BLaER1 treated with 17β-estradiol and CSF1 and Interleukin-3, amounts not matched to agents 10 nM and 100 nM (cell line): ENCODE measurements at regions not wholly inside any gene's neighbourhood (a gene's known extent, or its start where the extent isn't known, plus 50 kb on each side); places are given as distances from the start of the nearest gene placed in this dataset.
A peak's percentile ranks its signal among the peaks of the same experiment; 100 is the strongest.
"Not testable (repeated sequence)": the region's sequence is repeated elsewhere in the genome, so short reads cannot be mapped to it uniquely, and the experiment has no call there.

Experiments
- H3K27ac ChIP-seq, 11 experiments: shearing (Covaris generic); formaldehyde crosslinking; 2 replicates each; pipeline ENCODE4 v1.8.1; 2022
- H3K27me3 ChIP-seq, 11 experiments: shearing (Covaris generic); formaldehyde crosslinking; 2 replicates each; pipeline ENCODE4 v1.8.1; 2022
- H3K36me3 ChIP-seq, 11 experiments: shearing (Covaris generic); formaldehyde crosslinking; 2 replicates each; pipeline ENCODE4 v1.8.1; 2022
- H3K4me1 ChIP-seq, 10 experiments: shearing (Covaris generic); formaldehyde crosslinking; 2 replicates each; pipeline ENCODE4 v1.8.1; 2022
- H3K4me2 ChIP-seq, 11 experiments: shearing (Covaris generic); formaldehyde crosslinking; 2 replicates each; pipeline ENCODE4 v1.8.1; 2022
- H3K4me3 ChIP-seq, 10 experiments: shearing (Covaris generic); formaldehyde crosslinking; 2 replicates each; pipeline ENCODE4 v1.8.1; 2022
- H3K9ac ChIP-seq, 11 experiments: shearing (Covaris generic); formaldehyde crosslinking; 2 replicates each; pipeline ENCODE4 v1.8.1; 2022
- H3K9me3 ChIP-seq, 11 experiments: shearing (Covaris generic); formaldehyde crosslinking; replicated peaks in 1 of 11; 2 replicates each; pipeline ENCODE4 v1.8.1; 2022
- H4K20me1 ChIP-seq, 11 experiments: shearing (Covaris generic); formaldehyde crosslinking; 2 replicates each; pipeline ENCODE4 v1.8.1; 2022
- Cebpa-rat ChIP-seq, 11 experiments: shearing (Covaris generic); IDR thresholded peaks; 2 replicates each; pipeline ENCODE4 v1.8.1; 2022

- Histone ChIP-seq H4K20me1 (no peaks in the 10 kb centered on the region), H3K36me3 (no peaks in the 10 kb centered on the region), H3K27me3 (no peaks in the 10 kb centered on the region), H3K4me1 (peaks cover 0 to 34% (median 0%) of the 10 kb centered on the region in 10 experiments; a peak in 6 of 20 replicates), H3K4me3 (no peak overlapping the region), H3K9ac (no peak overlapping the region), H3K9me3 (peaks cover 3 to 16% (median 11%) of the 10 kb centered on the region in 11 experiments), H3K4me2 (no peak overlapping the region), H3K27ac (no peak overlapping the region)
- TF ChIP-seq Cebpa-rat (IDR thresholded peaks at IDR 0.05): no peak
Observed at GRCh38 chr9:26219961-26220360, 541.7 kb upstream of the TUSC1 start.

GRCh38 chr9:26216702-26217101 is 538.5 kb upstream of the TUSC1 start:
- Histone ChIP-seq H4K20me1 (no peaks in the 10 kb centered on the region), H3K27ac (peak overlapping the region in 3 of 11 experiments; percentile 45 to 54 (median 50); a peak in 7 of 22 replicates), H3K4me1 (peaks cover 0 to 33% (median 0%) of the 10 kb centered on the region in 10 experiments; a peak in 6 of 20 replicates), H3K4me2 (peak overlapping the region in 3 of 11 experiments; percentile 27 to 67 (median 44); a peak in 4 of 22 replicates), H3K4me3 (no peak overlapping the region), H3K9ac (no peak overlapping the region), H3K9me3 (peaks cover 8 to 23% (median 18%) of the 10 kb centered on the region in 11 experiments), H3K36me3 (no peaks in the 10 kb centered on the region), H3K27me3 (no peaks in the 10 kb centered on the region)
- no peak for TF ChIP-seq Cebpa-rat (IDR thresholded peaks at IDR 0.05)

GRCh38 chr9:26214713-26215444 is 536.6 kb upstream of the TUSC1 start:
- not testable (repeated sequence) for H3K27me3 ChIP-seq, H3K4me2 ChIP-seq, H3K27ac ChIP-seq, H3K4me3 ChIP-seq, H3K36me3 ChIP-seq, H3K9ac ChIP-seq, H4K20me1 ChIP-seq
- H3K9me3 ChIP-seq: peaks cover 8 to 23% (median 18%) of the 10 kb centered on the region in 11 experiments
- H3K4me1 ChIP-seq: peaks cover 0 to 37% (median 0%) of the 10 kb centered on the region in 10 experiments; a peak in 6 of 20 replicates

- H3K36me3 ChIP-seq: no peaks in the 10 kb centered on the region
- H3K9ac ChIP-seq: no peak overlapping the region
- no peaks in the 10 kb centered on the region for H3K27me3 ChIP-seq
- H3K27ac ChIP-seq: no peak overlapping the region
- no peak overlapping the region for H3K4me3 ChIP-seq
- H3K9me3 ChIP-seq: peaks cover 8 to 29% (median 10%) of the 10 kb centered on the region in 11 experiments
- H3K4me2 ChIP-seq: peak overlapping the region in 2 of 11 experiments; percentile 17 to 35; a peak in 4 of 22 replicates
- H3K4me1 ChIP-seq: peaks cover 0 to 16% (median 0%) of the 10 kb centered on the region in 10 experiments; a peak in 4 of 20 replicates
- TF ChIP-seq Cebpa-rat (IDR thresholded peaks at IDR 0.05): no peak
- no peaks in the 10 kb centered on the region for H4K20me1 ChIP-seq
Observed at GRCh38 chr9:26210338-26210851, 532.2 kb upstream of the TUSC1 start.

- TF ChIP-seq Cebpa-rat (IDR thresholded peaks at IDR 0.05): no peak
- Histone ChIP-seq H3K27me3 (no peaks in the 10 kb centered on the region), H3K36me3 (no peaks in the 10 kb centered on the region), H4K20me1 (no peaks in the 10 kb centered on the region), H3K9me3 (peaks cover 0 to 14% (median 0%) of the 10 kb centered on the region in 11 experiments; a peak in 2 of 22 replicates), H3K4me1 (peaks cover 0 to 8% (median 0%) of the 10 kb centered on the region in 10 experiments; a peak in 4 of 20 replicates), H3K4me3 (no peak overlapping the region), H3K4me2 (no peak overlapping the region), H3K27ac (no peak overlapping the region), H3K9ac (no peak overlapping the region)
Observed at GRCh38 chr9:26205261-26205660, 527.0 kb upstream of the TUSC1 start.

GRCh38 chr9:26193237-26193636 is 515.0 kb upstream of the TUSC1 start:
- H3K4me2 ChIP-seq: no peak overlapping the region
- H3K4me1 ChIP-seq: no peaks in the 10 kb centered on the region
- no peak for TF ChIP-seq Cebpa-rat (IDR thresholded peaks at IDR 0.05)
- H3K9ac ChIP-seq: no peak overlapping the region
- no peak overlapping the region for H3K27ac ChIP-seq
- no peaks in the 10 kb centered on the region for H4K20me1 ChIP-seq
- no peaks in the 10 kb centered on the region for H3K36me3 ChIP-seq
- no peak overlapping the region for H3K4me3 ChIP-seq
- peaks cover 9 to 60% (median 20%) of the 10 kb centered on the region in 11 experiments; a peak in 17 of 22 replicates for H3K9me3 ChIP-seq
- H3K27me3 ChIP-seq: 0 out of 22 replicates have a peak, but pooled peaks cover 0 to 3% (median 0%) of the 10 kb centered on the region in 11 experiments

- Histone ChIP-seq H3K27me3 (0 out of 22 replicates have a peak, but pooled peaks cover 0 to 3% (median 0%) of the 10 kb centered on the region in 11 experiments), H3K9ac (no peak overlapping the region)
- no peak for TF ChIP-seq Cebpa-rat (IDR thresholded peaks at IDR 0.05)
Observed at GRCh38 chr9:26191711-26192110, 513.5 kb upstream of the TUSC1 start.

GRCh38 chr9:26181836-26182235 is 503.6 kb upstream of the TUSC1 start:
- H3K4me2 ChIP-seq: no peak overlapping the region
- no peak overlapping the region for H3K27ac ChIP-seq
- no peak overlapping the region for H3K4me3 ChIP-seq
- no peaks in the 10 kb centered on the region for H3K27me3 ChIP-seq
- TF ChIP-seq Cebpa-rat (IDR thresholded peaks at IDR 0.05): no peak
- no peaks in the 10 kb centered on the region for H3K36me3 ChIP-seq
- no peaks in the 10 kb centered on the region for H3K9me3 ChIP-seq
- H3K4me1 ChIP-seq: no peaks in the 10 kb centered on the region
- H4K20me1 ChIP-seq: no peaks in the 10 kb centered on the region
- H3K9ac ChIP-seq: no peak overlapping the region

More at GRCh38 chr9:26191711-26192110, 513.5 kb upstream of the TUSC1 start:
- no peak overlapping the region for H3K4me2 ChIP-seq
- no peaks in the 10 kb centered on the region for H3K4me1 ChIP-seq
- no peaks in the 10 kb centered on the region for H4K20me1 ChIP-seq
- H3K36me3 ChIP-seq: no peaks in the 10 kb centered on the region
- H3K27ac ChIP-seq: no peak overlapping the region
- peaks cover 9 to 45% (median 22%) of the 10 kb centered on the region in 11 experiments; a peak in 17 of 22 replicates for H3K9me3 ChIP-seq
- no peak overlapping the region for H3K4me3 ChIP-seq

- H3K36me3 ChIP-seq: no peaks in the 10 kb centered on the region
- H3K27ac ChIP-seq: no peak overlapping the region
- TF ChIP-seq Cebpa-rat (IDR thresholded peaks at IDR 0.05): no peak
Observed at GRCh38 chr9:26176628-26177027, 498.4 kb upstream of the TUSC1 start.

More at GRCh38 chr9:26176628-26177027, 498.4 kb upstream of the TUSC1 start:
- H3K4me1 ChIP-seq: no peaks in the 10 kb centered on the region
- no peaks in the 10 kb centered on the region for H3K27me3 ChIP-seq
- H3K4me3 ChIP-seq: no peak overlapping the region
- H3K9me3 ChIP-seq: no peaks in the 10 kb centered on the region
- no peaks in the 10 kb centered on the region for H4K20me1 ChIP-seq
- no peak overlapping the region for H3K4me2 ChIP-seq
- H3K9ac ChIP-seq: no peak overlapping the region
